ENCODE measurements at regions not wholly inside any gene's neighbourhood (a gene's known extent, or its start where the extent isn't known, plus 50 kb on each side); places are given as distances from the start of the nearest gene placed in this dataset.

DNA sequence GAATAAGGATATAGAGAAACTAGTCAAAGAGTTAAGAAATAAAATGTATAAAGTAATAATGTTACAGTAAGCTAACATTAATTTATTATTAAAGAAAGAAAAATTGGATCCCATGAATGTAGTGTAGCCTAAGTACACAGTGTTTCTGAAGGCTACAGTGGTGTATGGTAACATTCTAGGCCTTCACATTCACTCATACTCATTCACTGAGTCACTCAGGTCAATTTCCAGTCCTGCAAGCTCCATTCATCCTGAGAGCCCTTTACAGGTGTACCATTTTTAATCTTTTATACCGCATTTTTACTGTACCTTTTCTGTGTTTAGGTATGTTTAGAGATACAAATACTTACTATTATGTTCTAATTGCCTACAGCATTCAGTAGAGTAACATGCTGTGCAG, 120.6 kb upstream of the AGA start:
- no peak for TF ChIP-seq CTCF (IDR thresholded peaks at IDR 0.05; ENCODE audit: low read depth, low read length)
- no peaks in the 10 kb centered on the region for H3K36me3 ChIP-seq
- H3K27me3 ChIP-seq = no peaks in the 10 kb centered on the region
- H3K4me3 ChIP-seq (ENCODE audit: low read depth, low read length) = no peak overlapping the region
- no peaks in the 10 kb centered on the region for H3K4me1 ChIP-seq
- DNase-seq = no peak
- H3K9me3 ChIP-seq = no peaks in the 10 kb centered on the region

DNA sequence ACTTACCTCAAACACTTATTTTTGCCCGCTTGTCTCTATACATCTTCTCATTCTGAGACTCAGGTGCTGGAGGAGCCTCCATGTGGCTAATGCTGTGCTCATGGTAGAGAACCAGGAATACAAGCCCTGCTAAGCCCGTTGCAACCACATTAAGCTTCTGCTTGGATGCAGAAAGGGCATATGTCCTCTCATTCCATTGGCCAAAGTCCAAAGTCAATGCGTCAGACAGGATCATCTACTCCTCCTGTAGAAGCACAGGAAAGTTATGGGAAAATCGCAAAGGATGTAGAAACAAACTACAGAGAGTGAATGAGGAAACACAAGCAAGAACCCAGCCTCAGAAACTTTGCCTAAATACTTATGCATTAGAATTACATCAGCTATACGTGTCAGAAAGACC, 124.5 kb upstream of the AGA start:
- TF ChIP-seq CTCF (IDR thresholded peaks at IDR 0.05; ENCODE audit: low read depth, low read length) = no peak
- H3K36me3 ChIP-seq = no peaks in the 10 kb centered on the region

GRCh38 chr4:177568931-177569330, 126.7 kb upstream of the AGA start:
- H3K36me3 ChIP-seq = no peaks in the 10 kb centered on the region
- no peaks in the 10 kb centered on the region for H3K27me3 ChIP-seq
- H3K4me3 ChIP-seq (ENCODE audit: low read depth, low read length) = no peak overlapping the region
- no peaks in the 10 kb centered on the region for H3K4me1 ChIP-seq
- no peak for TF ChIP-seq CTCF (IDR thresholded peaks at IDR 0.05; ENCODE audit: low read depth, low read length)
- no peak for DNase-seq
- no peaks in the 10 kb centered on the region for H3K9me3 ChIP-seq

More for the DNA sequence above, 124.5 kb upstream of the AGA start:
- Histone ChIP-seq H3K4me3 (ENCODE audit: low read depth, low read length) (no peak overlapping the region), H3K4me1 (no peaks in the 10 kb centered on the region), H3K27me3 (no peaks in the 10 kb centered on the region), H3K9me3 (no peaks in the 10 kb centered on the region)
- DNase-seq = no peak

GRCh38 chr4:177569434-177569833, 127.2 kb upstream of the AGA start:
- Histone ChIP-seq H3K9me3 (no peaks in the 10 kb centered on the region), H3K4me1 (no peaks in the 10 kb centered on the region), H3K4me3 (ENCODE audit: low read depth, low read length) (no peak overlapping the region), H3K36me3 (no peaks in the 10 kb centered on the region), H3K27me3 (no peaks in the 10 kb centered on the region)
- DNase-seq = no peak
- TF ChIP-seq CTCF (IDR thresholded peaks at IDR 0.05; ENCODE audit: low read depth, low read length) = no peak

DNA sequence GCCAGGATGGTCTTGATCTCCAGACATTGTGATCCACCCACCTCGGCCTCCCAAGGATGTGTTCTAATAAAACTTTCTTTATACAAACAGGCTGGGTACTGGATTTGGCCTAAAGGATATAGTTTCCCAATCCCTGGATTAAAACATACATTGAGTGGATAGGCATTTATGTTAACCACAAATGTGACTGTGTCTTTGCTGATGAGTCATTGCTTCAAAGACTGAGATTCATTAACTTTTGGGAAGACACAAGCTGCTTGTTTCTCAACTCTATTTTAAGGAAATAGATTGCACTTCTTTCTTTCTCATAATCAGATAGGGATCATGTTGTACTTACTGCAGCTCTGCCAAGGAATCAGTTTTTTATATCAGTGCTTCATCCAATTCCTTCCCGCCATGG, 131.3 kb upstream of the AGA start:
- Histone ChIP-seq H3K4me1 (no peaks in the 10 kb centered on the region), H3K36me3 (no peaks in the 10 kb centered on the region), H3K4me3 (ENCODE audit: low read depth, low read length) (no peak overlapping the region), H3K27me3 (no peaks in the 10 kb centered on the region), H3K9me3 (no peaks in the 10 kb centered on the region)
- DNase-seq = no peak
- TF ChIP-seq CTCF (IDR thresholded peaks at IDR 0.05; ENCODE audit: low read depth, low read length) = no peak

- TF ChIP-seq CTCF (IDR thresholded peaks at IDR 0.05; ENCODE audit: low read depth, low read length) = no peak
Measured at GRCh38 chr4:177574446-177574845, 132.2 kb upstream of the AGA start.

More at GRCh38 chr4:177574446-177574845, 132.2 kb upstream of the AGA start:
- Histone ChIP-seq H3K36me3 (no peaks in the 10 kb centered on the region), H3K4me1 (no peaks in the 10 kb centered on the region), H3K4me3 (ENCODE audit: low read depth, low read length) (no peak overlapping the region), H3K27me3 (no peaks in the 10 kb centered on the region), H3K9me3 (no peaks in the 10 kb centered on the region)
- no peak for DNase-seq
